GM06990 (cell line): ENCODE measurements at regions not wholly inside any gene's neighbourhood (a gene's known extent, or its start where the extent isn't known, plus 50 kb on each side); places are given as distances from the start of the nearest gene placed in this dataset.

ENCODE experiments used
- DNase-seq: peaks from one replicate; pipeline ENCODE4 v3.0.0-alpha.2; 2011; ENCODE audit not compliant: insufficient read length; ENCODE audit errors: extremely low read depth
- H3K27me3 ChIP-seq: replicated peaks from 2 replicates; pipeline ENCODE4 v1.6.0; 2011; ENCODE audit warnings: low read length; ENCODE audit not compliant: control insufficient read depth, insufficient read depth
- H3K36me3 ChIP-seq: 2 replicates; pipeline ENCODE4 v1.5.1; 2011; ENCODE audit warnings: low read length; ENCODE audit not compliant: control insufficient read depth, insufficient read depth
- H3K4me3 ChIP-seq: replicated peaks from 2 replicates; pipeline ENCODE4 v1.5.1; 2011; ENCODE audit warnings: low read depth, mild to moderate bottlenecking, control low read depth, low read length
- TF ChIP-seq, protein P1 (sequence below): IDR thresholded peaks from 2 replicates; pipeline ENCODE4 v1.5.1; 2011; ENCODE audit warnings: low read length, control low read depth, mild to moderate bottlenecking, inconsistent platforms; ENCODE audit not compliant: insufficient read depth, poor library complexity, severe bottlenecking

DNA sequence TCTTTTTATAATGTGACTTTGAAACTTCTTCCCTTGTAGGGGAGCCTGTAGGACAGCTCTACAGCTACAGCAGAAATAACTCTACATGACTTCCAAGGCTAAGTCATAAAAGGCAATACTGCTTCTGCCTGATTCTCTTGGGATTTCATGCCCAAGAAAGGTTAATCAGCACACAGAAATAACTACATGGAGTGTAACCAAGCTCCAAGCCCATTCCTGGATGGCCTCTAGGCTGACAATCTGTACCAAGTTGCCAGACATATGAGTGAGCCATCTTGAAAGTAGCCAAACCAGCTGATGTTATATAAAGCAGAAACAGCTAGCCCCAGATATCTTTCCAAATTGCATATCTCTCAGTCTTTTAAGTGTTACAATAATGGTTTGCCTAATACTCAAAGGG is 75.8 kb upstream of the OSTN start:
- no peak overlapping the region for H3K4me3 ChIP-seq
- no peak for DNase-seq
- TF ChIP-seq, protein P1, sequence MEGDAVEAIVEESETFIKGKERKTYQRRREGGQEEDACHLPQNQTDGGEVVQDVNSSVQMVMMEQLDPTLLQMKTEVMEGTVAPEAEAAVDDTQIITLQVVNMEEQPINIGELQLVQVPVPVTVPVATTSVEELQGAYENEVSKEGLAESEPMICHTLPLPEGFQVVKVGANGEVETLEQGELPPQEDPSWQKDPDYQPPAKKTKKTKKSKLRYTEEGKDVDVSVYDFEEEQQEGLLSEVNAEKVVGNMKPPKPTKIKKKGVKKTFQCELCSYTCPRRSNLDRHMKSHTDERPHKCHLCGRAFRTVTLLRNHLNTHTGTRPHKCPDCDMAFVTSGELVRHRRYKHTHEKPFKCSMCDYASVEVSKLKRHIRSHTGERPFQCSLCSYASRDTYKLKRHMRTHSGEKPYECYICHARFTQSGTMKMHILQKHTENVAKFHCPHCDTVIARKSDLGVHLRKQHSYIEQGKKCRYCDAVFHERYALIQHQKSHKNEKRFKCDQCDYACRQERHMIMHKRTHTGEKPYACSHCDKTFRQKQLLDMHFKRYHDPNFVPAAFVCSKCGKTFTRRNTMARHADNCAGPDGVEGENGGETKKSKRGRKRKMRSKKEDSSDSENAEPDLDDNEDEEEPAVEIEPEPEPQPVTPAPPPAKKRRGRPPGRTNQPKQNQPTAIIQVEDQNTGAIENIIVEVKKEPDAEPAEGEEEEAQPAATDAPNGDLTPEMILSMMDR, result no peak

DNA sequence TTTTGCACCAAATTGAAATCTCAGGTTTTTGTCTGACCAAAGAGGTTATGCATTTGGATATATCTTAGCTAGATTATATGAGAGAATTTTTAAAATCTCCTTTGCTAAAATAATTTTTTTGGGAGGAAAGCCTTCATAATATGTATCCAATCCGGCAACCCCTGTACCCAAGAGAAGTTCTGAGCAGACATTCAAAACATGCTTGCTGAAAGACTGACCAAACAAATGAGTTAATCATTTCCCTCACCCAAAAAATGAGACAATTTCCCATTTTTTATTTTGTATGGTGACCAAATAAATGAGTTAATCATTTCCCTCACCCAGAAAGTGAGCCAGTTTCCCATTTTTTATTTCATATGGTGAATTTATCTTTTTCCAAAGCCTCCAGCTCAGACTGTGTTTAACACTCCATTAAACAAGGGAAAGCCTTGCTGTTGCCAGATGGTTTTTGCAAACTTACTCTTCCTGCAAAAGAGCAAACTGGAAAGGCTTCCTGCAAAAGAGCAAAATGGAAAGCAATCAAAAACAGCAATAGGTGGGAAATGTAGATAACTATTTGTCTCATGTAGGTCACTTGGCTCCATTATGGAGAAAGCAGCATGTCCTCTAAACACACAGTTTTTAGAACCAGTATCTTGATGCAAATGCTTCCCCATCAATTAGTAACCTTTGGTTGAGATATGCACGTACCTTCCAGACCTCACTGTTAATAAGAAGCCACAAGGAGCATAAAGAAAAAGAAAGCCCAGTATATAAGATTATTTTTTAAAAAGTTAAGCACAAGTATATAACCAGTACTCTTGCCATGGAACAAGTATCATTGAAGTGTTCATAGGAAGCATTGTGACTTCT is 78.4 kb upstream of the OSTN start:
- TF ChIP-seq, protein P1, result no peak
- H3K36me3 ChIP-seq, result no peaks in the 10 kb centered on the region
- no peak for DNase-seq
- H3K4me3 ChIP-seq, result no peak overlapping the region
- 0 out of 2 replicates have a peak, but pooled peaks cover 1% of the 10 kb centered on the region for H3K27me3 ChIP-seq

More for the DNA sequence above, 75.8 kb upstream of the OSTN start:
- Histone ChIP-seq H3K27me3 (0 out of 2 replicates have a peak, but pooled peaks cover 1% of the 10 kb centered on the region), H3K36me3 (no peaks in the 10 kb centered on the region)

DNA sequence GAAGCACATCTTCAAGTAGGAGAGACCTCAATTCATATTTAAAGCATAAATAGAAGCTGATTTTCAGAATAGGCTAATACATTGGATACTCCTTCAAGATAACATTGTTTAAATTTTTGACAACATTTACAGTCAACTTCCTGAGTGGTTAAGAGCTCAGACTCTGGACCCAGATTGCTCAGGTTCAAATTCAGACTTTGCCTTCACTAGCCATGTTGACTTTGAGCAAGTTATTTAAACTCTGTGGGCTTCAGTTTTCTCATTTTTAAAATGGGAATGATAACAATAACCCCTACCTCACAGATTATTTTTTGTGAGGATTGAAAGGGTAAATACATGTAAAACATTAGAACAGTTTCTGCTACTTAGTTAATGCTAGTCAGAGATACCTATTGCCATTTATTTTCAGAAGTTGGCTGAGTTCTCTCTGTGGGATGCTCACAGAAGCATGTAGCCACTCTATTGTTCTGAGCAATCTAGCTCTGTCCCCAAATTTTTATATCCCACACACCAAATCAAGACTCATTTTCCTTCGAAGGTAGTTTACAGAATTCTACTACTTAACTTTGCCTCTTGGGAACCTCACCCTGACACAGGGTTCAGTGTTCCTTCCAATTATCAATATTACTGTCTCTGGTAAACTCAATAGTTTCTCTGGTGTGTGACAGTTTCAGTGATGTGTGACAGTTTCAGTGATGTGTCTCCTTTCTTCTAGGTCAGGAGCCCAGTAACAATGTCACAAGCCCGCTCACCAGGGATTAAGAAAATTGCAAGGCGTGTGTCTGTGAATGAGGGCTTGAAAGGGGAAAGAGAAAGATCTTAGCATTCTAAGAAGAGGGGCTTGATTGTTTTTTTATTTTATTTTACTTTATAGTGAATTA is 79.4 kb upstream of the OSTN start:
- no peak overlapping the region for H3K4me3 ChIP-seq
- no peaks in the 10 kb centered on the region for H3K36me3 ChIP-seq
- DNase-seq, result no peak
- H3K27me3 ChIP-seq, result 0 out of 2 replicates have a peak, but pooled peaks cover 1% of the 10 kb centered on the region
- TF ChIP-seq, protein P1, result no peak

DNA sequence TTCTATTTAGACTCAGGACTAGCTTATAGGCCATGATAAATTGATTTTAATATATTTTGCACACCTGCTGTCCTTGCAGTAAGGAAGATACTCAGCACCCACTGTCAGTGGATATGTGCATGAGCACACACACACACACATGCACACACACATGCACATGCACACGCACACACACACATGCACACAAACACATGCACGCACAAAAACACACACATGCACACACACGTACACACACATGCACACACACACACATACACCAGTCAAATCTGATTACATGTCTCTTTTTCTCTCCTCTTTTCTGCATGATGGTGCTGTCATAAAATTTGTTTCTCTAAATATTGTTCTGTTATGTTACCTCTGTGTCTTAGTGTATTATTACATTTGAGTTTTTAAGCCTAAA is 87.3 kb upstream of the OSTN start:
- no peaks in the 10 kb centered on the region for H3K36me3 ChIP-seq
- no peak for DNase-seq
- TF ChIP-seq, protein P1, result no peak
- no peak overlapping the region for H3K4me3 ChIP-seq
- H3K27me3 ChIP-seq, result no peaks in the 10 kb centered on the region

DNA sequence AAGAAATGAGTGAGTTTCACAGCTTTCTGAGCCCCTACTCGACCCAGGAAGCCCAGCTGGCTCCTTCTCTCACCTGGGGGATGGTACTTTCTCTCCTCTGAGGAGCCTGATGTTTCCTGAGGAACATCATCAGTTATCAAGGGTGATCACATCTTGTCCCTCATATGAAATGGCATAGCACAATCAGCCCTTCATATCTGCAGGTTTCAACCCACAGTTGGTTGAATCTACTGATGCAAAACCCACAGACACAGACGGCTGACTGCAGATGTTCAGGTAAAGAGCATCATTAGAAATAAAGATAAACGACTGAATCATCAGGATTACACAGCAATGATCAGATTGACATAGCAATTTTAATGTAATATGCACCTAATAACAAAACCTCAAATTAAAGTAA is 93.6 kb upstream of the OSTN start:
- TF ChIP-seq, protein P1, result no peak
- Histone ChIP-seq H3K27me3 (no peaks in the 10 kb centered on the region), H3K36me3 (no peaks in the 10 kb centered on the region), H3K4me3 (no peak overlapping the region)
- DNase-seq, result peak; percentile 28
